Uterus (tissue), 2 donors: ENCODE measurements at regions not wholly inside any gene's neighbourhood (a gene's known extent, or its start where the extent isn't known, plus 50 kb on each side); places are given as distances from the start of the nearest gene placed in this dataset.

Source experiments
- CTCF ChIP-seq, 4 experiments: fragments of 200-600 bp in 2 of 4; fragments of 450-650 bp in 2 of 4; sonication (generic) in 2 of 4; IDR thresholded peaks; one replicate each; pipeline ENCODE4 v1.5.1; 2016 to 2019; ENCODE audit warnings: antibody characterized with exemption in 4 of 4, mild to moderate bottlenecking in 2 of 4, moderate library complexity in 1 of 4
- POLR2A ChIP-seq, 2 donors: fragments of 450-650 bp; IDR thresholded peaks; one replicate each; pipeline ENCODE4 v1.6.1; 2016; ENCODE audit warnings: antibody characterized with exemption in 2 of 2, mild to moderate bottlenecking in 1 of 2, moderate library complexity in 1 of 2

DNA sequence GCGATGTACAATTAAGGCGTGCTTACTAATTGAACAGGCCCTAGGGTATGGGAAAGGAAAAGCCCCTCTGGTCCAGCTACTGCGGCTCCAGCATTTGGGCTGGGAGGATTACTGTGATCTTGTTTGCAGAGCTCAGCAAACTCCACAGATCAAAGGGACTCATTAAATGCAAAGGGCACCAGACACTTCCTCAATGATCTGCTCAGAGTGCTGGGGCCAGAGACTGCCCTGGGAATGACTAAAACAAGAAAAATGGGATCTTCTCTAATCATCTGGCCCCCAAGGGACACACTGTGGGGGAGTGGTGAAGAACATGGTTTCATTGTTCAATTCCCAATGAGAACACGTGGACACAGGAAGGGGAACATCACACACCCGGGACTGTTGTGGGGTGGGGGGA is 85.0 kb downstream of the MARCHF4 start:
- TF ChIP-seq CTCF (IDR thresholded peaks at IDR 0.05) (no peak), POLR2A (IDR thresholded peaks at IDR 0.05) (no peak)
